Fibroblast of mammary gland (primary cell): ENCODE measurements at regions not wholly inside any gene's neighbourhood (a gene's known extent, or its start where the extent isn't known, plus 50 kb on each side); places are given as distances from the start of the nearest gene placed in this dataset.

Experiments
- DNase-seq: peaks from one replicate; pipeline ENCODE4 v3.0.0-alpha.2; 2010; ENCODE audit warnings: low read depth
- H3K4me3 ChIP-seq: 2 replicates; pipeline ENCODE4 v1.5.1; 2011; ENCODE audit warnings: low read depth, mild to moderate bottlenecking, low read length, moderate library complexity; ENCODE audit not compliant: control insufficient read depth
- TF ChIP-seq, protein P1 (sequence below): conservative IDR thresholded peaks from 2 replicates; pipeline ENCODE4 v1.5.1; 2011; ENCODE audit warnings: low read depth, low read length, inconsistent platforms; ENCODE audit not compliant: control insufficient read depth, insufficient read depth

DNA sequence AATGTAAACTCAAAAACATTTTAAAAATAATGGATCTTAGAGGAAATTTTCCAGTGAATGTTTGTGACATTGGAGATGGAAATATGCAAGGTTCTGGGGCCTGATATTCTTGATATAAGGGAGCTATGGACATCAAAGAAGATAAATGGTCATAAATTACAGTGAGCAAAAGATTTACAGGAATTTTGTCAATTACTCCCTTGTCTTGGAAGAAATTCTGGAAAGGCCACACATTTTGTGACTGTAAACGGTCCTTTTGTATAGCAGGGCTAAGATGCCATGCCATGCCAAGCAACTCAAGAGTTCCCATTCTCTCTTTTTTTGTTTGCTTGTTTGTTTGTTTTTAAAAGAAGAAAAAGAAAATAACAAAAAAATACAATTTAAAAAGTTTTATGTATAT lies 1186.2 kb upstream of the CITED2 start:
- no peak overlapping the region for H3K4me3 ChIP-seq
- DNase-seq: no peak
- TF ChIP-seq, protein P1, sequence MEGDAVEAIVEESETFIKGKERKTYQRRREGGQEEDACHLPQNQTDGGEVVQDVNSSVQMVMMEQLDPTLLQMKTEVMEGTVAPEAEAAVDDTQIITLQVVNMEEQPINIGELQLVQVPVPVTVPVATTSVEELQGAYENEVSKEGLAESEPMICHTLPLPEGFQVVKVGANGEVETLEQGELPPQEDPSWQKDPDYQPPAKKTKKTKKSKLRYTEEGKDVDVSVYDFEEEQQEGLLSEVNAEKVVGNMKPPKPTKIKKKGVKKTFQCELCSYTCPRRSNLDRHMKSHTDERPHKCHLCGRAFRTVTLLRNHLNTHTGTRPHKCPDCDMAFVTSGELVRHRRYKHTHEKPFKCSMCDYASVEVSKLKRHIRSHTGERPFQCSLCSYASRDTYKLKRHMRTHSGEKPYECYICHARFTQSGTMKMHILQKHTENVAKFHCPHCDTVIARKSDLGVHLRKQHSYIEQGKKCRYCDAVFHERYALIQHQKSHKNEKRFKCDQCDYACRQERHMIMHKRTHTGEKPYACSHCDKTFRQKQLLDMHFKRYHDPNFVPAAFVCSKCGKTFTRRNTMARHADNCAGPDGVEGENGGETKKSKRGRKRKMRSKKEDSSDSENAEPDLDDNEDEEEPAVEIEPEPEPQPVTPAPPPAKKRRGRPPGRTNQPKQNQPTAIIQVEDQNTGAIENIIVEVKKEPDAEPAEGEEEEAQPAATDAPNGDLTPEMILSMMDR: no peak

- DNase-seq: no peak
- TF ChIP-seq, protein P1: no peak
- no peak overlapping the region for H3K4me3 ChIP-seq
Observed at GRCh38 chr6:140559458-140559857, 1185.0 kb upstream of the CITED2 start.

- DNase-seq: no peak
- TF ChIP-seq, protein P1: no peak
- H3K4me3 ChIP-seq: no peak overlapping the region
Observed at GRCh38 chr6:140554421-140554820, 1180.0 kb upstream of the CITED2 start.

DNA sequence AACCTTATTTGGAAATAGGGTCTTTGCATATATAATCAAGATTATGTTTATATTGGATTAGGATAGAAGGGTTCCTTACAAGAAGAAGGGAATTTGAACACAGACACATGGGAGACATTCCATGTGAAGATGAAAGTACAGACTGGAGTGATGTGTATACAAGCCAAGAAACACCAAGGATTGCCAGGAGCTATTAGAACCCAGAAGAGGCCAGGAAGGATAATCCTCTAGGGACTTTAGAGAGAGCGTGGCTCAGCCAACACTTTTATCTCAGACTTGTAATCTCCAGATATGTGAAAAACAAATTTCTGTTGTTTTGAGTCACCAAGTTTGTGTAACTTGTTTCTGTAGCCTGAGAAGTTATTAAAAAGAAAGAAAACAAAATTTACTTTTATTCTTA lies 1173.9 kb upstream of the CITED2 start:
- TF ChIP-seq, protein P1: no peak
- H3K4me3 ChIP-seq: no peak overlapping the region
- peak; percentile 57 for DNase-seq

- DNase-seq: peak; percentile 78
- TF ChIP-seq, protein P1: no peak
- no peak overlapping the region for H3K4me3 ChIP-seq
Observed at GRCh38 chr6:140546640-140547039, 1172.2 kb upstream of the CITED2 start.

GRCh38 chr6:140544431-140544830 lies 1170.0 kb upstream of the CITED2 start:
- H3K4me3 ChIP-seq: no peak overlapping the region
- peak; percentile 54 for DNase-seq
- TF ChIP-seq, protein P1: no peak

DNA sequence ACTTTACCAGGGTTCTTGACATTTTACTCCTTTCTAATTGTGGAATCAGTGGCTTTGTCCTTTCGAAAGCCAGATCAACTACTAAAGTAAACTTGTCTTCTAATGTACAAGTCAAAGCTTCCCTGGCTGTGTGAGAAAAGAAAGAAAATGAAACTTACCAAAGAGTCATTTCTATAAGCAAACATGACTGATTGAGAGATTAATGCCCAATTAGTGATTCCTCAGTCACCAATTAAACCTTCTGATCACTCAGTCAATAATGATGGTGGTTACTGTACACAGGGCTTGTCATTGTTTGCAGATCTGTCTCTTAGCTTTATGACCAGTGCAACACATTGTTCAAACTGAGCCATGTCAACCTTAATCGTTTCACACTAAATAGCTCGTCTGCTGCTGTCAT lies 1168.4 kb upstream of the CITED2 start:
- TF ChIP-seq, protein P1: no peak
- H3K4me3 ChIP-seq: no peak overlapping the region
- no peak for DNase-seq
